HepG2 (cell line): ENCODE measurements at regions not wholly inside any gene's neighbourhood (a gene's known extent, or its start where the extent isn't known, plus 50 kb on each side); places are given as distances from the start of the nearest gene placed in this dataset.

Experiments
- ATAC-seq: fragments of 200-7000 bp; cut with Tn5 transposase; 3 replicates; pipeline ENCODE4 v1.9.1; 2020; ENCODE audit warnings: mild to moderate bottlenecking, moderate library complexity
- BruUV-seq: library from RNA; stranded (reverse); fragments of 400-500 nt; replicated peaks from 2 replicates; lab custom pipeline; 2021; lab: Mats Ljungman, UMichigan
- CTCF ChIA-PET: fragments of 300-600 bp; formaldehyde crosslinking; extraction: SDS; loops from one replicate; lab custom pipeline; 2021; ENCODE audit warnings: low total read pairs, inconsistent platforms, low intra/inter-chr PET ratio; lab: Yijun Ruan, JAX
- POLR2A ChIA-PET: fragments of 350-600 bp; sonication (Branson Sonifier 250); formaldehyde crosslinking; loops from one replicate; lab custom pipeline; 2020; ENCODE audit warnings: antibody characterized with exemption, inconsistent platforms; lab: Yijun Ruan, JAX
- DNase-seq: peaks from one replicate; pipeline ENCODE4 v3.0.0-alpha.2; 2015; ENCODE audit warnings: low spot score
- FAIRE-seq: peaks from 3 replicates; lab custom pipeline; 2011; peaks lifted over from hg19 to GRCh38; lab: Jason Lieb, UNC
- H2AFZ ChIP-seq: one replicate; pipeline ENCODE4 v1.6.1; 2011; ENCODE audit warnings: low read length, inconsistent platforms
- H3K27ac ChIP-seq: fragments of 300-600 bp; 3 replicates; pipeline ENCODE4 v1.8.0; 2011; ENCODE audit warnings: mixed run types, mild to moderate bottlenecking, mixed read lengths, low read length, inconsistent platforms; ENCODE audit not compliant: insufficient read depth; ENCODE audit errors: extremely low read length
- H3K27me3 ChIP-seq, 2 experiments: fragments of 200-600 bp in 1 of 2; 2 replicates in 1 of 2; 3 replicates in 1 of 2; pipeline versions ENCODE4 v1.6.0 to v1.8.0; 2011; ENCODE audit warnings: low read length in 2 of 2, mild to moderate bottlenecking in 2 of 2, moderate library complexity in 2 of 2, inconsistent platforms in 1 of 2; ENCODE audit not compliant: insufficient read depth in 2 of 2, control insufficient read depth in 1 of 2
- H3K36me3 ChIP-seq, 2 experiments: fragments of 200-600 bp in 1 of 2; replicated peaks in 1 of 2; 2 replicates in 1 of 2; 3 replicates in 1 of 2; pipeline versions ENCODE4 v1.5.1 to v1.8.0; 2011; ENCODE audit warnings: low read length in 2 of 2, inconsistent platforms in 1 of 2; ENCODE audit not compliant: insufficient read depth in 2 of 2, control insufficient read depth in 1 of 2
- H3K4me1 ChIP-seq: 2 replicates; pipeline ENCODE4 v1.5.1; 2012; ENCODE audit warnings: low read length, inconsistent platforms; ENCODE audit not compliant: insufficient read depth
- H3K4me2 ChIP-seq: 2 replicates; pipeline ENCODE4 v1.6.0; 2011; ENCODE audit warnings: low read depth, low read length, inconsistent platforms
- H3K4me3 ChIP-seq, 3 experiments: fragments of 200-600 bp in 1 of 3; sonication (generic), shearing (Covaris generic) in 1 of 3; replicated peaks in 1 of 3; 2 replicates each; pipeline ENCODE4 v1.5.1; 2011 to 2016; ENCODE audit warnings: low read length in 3 of 3, inconsistent platforms in 2 of 3, low read depth in 2 of 3, mild to moderate bottlenecking in 2 of 3, control low read depth in 1 of 3, mixed read lengths in 1 of 3; ENCODE audit not compliant: insufficient read depth in 1 of 3
- H3K79me2 ChIP-seq: one replicate; pipeline ENCODE4 v1.6.1; 2011; ENCODE audit warnings: low read length, inconsistent platforms; ENCODE audit not compliant: insufficient read depth
- H3K9ac ChIP-seq: 2 replicates; pipeline ENCODE4 v1.6.0; 2011; ENCODE audit warnings: mild to moderate bottlenecking, low read depth, low read length, inconsistent platforms; ENCODE audit not compliant: insufficient read depth
- H3K9me3 ChIP-seq: 2 replicates; pipeline ENCODE4 v1.5.1; 2012; ENCODE audit warnings: mild to moderate bottlenecking, low read length
- H4K20me1 ChIP-seq: 2 replicates; pipeline ENCODE4 v1.6.0; 2011; ENCODE audit warnings: inconsistent platforms, mild to moderate bottlenecking, low read length, moderate library complexity; ENCODE audit not compliant: insufficient read depth
- ATF7-NPFF ChIP-seq: sonication (generic); formaldehyde crosslinking; IDR thresholded peaks from 2 replicates; pipeline ENCODE4 v1.8.1; 2023; ENCODE audit warnings: mild to moderate bottlenecking, low read depth, missing genetic modification reagents, moderate library complexity
- CREM ChIP-seq, 2 experiments: sonication (generic) in 1 of 2; formaldehyde crosslinking in 1 of 2; IDR thresholded peaks; 2 replicates each; pipeline versions ENCODE4 v1.4.0 to v1.6.1; 2016 to 2020; ENCODE audit warnings: antibody characterized with exemption in 1 of 2, mild to moderate bottlenecking in 1 of 2, missing genetic modification reagents in 1 of 2
- ETV5 ChIP-seq: IDR thresholded peaks from 2 replicates; pipeline ENCODE4 v1.6.1; 2018; ENCODE audit warnings: missing biosample characterization, missing genetic modification reagents, inconsistent platforms, borderline replicate concordance
- GABPB1 ChIP-seq: IDR thresholded peaks from 2 replicates; pipeline ENCODE4 v1.6.1; 2016; ENCODE audit warnings: mild to moderate bottlenecking, missing genetic modification reagents, moderate library complexity, missing compliant biosample characterization
- HNRNPH1 ChIP-seq: fragments of 200-400 bp; formaldehyde crosslinking; optimal IDR thresholded peaks from 2 replicates; pipeline ENCODE3; 2017; ENCODE audit warnings: mild to moderate bottlenecking, low read depth, low read length
- ONECUT2 ChIP-seq: sonication (generic); formaldehyde crosslinking; IDR thresholded peaks from 2 replicates; pipeline ENCODE4 v1.4.0; 2020; ENCODE audit warnings: missing genetic modification reagents
- SPEN ChIP-seq: sonication (generic); formaldehyde crosslinking; IDR thresholded peaks from 2 replicates; pipeline ENCODE4 v1.5.1; 2020; ENCODE audit warnings: low read depth, mild to moderate bottlenecking, missing genetic modification reagents
- TRIM24 ChIP-seq: sonication (generic); formaldehyde crosslinking; IDR thresholded peaks from 2 replicates; pipeline ENCODE4 v1.8.0; 2022; ENCODE audit warnings: mild to moderate bottlenecking, missing genetic modification reagents
- ZBTB42 ChIP-seq: sonication (generic); formaldehyde crosslinking; IDR thresholded peaks from 2 replicates; pipeline ENCODE4 v1.5.0; 2020; ENCODE audit warnings: mild to moderate bottlenecking, missing genetic modification reagents
- ZFP36 ChIP-seq: fragments of 150-350 bp; IDR thresholded peaks from 2 replicates; pipeline ENCODE4 v1.6.1; 2018; ENCODE audit warnings: borderline replicate concordance, low read length, low read depth; ENCODE audit not compliant: partially characterized antibody
- ZNF224 ChIP-seq: sonication (generic); formaldehyde crosslinking; IDR thresholded peaks from 2 replicates; pipeline ENCODE4 v1.5.0; 2020; ENCODE audit warnings: mild to moderate bottlenecking, missing genetic modification reagents
- ZNF232 ChIP-seq: sonication (generic); formaldehyde crosslinking; IDR thresholded peaks from 2 replicates; pipeline ENCODE4 v1.4.0; 2020; ENCODE audit warnings: missing genetic modification reagents, borderline replicate concordance
- ZNF644 ChIP-seq: IDR thresholded peaks from 2 replicates; pipeline ENCODE4 v1.6.1; 2016; ENCODE audit warnings: low read depth
- ZNF800 ChIP-seq: sonication (generic); formaldehyde crosslinking; IDR thresholded peaks from 2 replicates; pipeline ENCODE4 v1.4.0; 2020; ENCODE audit warnings: missing genetic modification reagents
- ZSCAN20 ChIP-seq: sonication (generic); formaldehyde crosslinking; IDR thresholded peaks from 2 replicates; pipeline ENCODE4 v1.4.0; 2020; ENCODE audit warnings: missing genetic modification reagents, mild to moderate bottlenecking, borderline replicate concordance
- WGBS: methylation state at CpG from one replicate; pipeline ENCODE4 v1.1.6; 2017; ENCODE audit warnings: low lambda C conversion rate; 5-methylcytosine and 5-hydroxymethylcytosine counted together
- in situ Hi-C: cut with HindIII; loops from 2 replicates; pipeline ENCODE4 v1.10.0; 2017; ENCODE audit warnings: low pct_unique_long_range_greater_than_20kb; ENCODE audit not compliant: extremely low pct_ligation_motif_present
- intact Hi-C: fragments of 100-400 bp; cut with micrococcal nuclease; formaldehyde crosslinking; loops from one replicate; pipeline ENCODE4 v1.10.0; 2022; ENCODE audit not compliant: unreplicated experiment
- TF ChIP-seq, protein P1 (sequence below): sonication (generic); formaldehyde crosslinking; IDR thresholded peaks from 2 replicates; pipeline ENCODE4 v1.5.0; 2020; ENCODE audit warnings: mild to moderate bottlenecking, missing genetic modification reagents

GRCh38 chr7:69295977-69296376, 302.3 kb upstream of the AUTS2 start:
- in situ Hi-C loops = no loop called here

DNA sequence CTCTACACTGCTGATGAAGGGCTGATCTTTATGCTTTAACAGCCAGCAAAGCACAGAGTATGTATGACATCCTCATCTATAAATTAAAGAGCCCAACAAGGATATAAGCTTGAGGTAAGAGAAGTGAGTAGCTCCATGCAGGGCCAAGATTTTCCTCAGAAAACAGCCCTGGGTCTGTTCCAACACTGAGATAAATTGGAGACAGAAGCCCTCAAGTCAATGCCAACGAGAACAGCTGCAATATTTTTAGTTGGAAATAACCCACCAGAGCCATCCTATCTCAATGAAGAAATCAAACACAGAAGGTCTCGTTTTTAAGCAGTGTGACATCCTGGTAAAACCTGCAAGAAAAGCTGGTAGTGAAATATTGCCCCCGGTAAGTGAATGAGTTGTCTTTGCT, 297.0 kb upstream of the AUTS2 start:
- CTCF ChIA-PET = no interaction called here
- intact Hi-C loops = no loop called here
- ATAC-seq = no peak
- TF ChIP-seq ZBTB42 (no peak), HNRNPH1 (no peak), CREM (IDR thresholded peaks at IDR 0.05) (no peak), CREM (CRISPR knock-in tag; IDR thresholded peaks at IDR 0.05) (no peak), ETV5 (no peak), ZFP36 (no peak), ONECUT2 (no peak), ZNF232 (CRISPR knock-in tag) (no peak), ZNF800 (CRISPR knock-in tag) (no peak), SPEN (CRISPR knock-in tag) (no peak)
- TF ChIP-seq, protein P1, sequence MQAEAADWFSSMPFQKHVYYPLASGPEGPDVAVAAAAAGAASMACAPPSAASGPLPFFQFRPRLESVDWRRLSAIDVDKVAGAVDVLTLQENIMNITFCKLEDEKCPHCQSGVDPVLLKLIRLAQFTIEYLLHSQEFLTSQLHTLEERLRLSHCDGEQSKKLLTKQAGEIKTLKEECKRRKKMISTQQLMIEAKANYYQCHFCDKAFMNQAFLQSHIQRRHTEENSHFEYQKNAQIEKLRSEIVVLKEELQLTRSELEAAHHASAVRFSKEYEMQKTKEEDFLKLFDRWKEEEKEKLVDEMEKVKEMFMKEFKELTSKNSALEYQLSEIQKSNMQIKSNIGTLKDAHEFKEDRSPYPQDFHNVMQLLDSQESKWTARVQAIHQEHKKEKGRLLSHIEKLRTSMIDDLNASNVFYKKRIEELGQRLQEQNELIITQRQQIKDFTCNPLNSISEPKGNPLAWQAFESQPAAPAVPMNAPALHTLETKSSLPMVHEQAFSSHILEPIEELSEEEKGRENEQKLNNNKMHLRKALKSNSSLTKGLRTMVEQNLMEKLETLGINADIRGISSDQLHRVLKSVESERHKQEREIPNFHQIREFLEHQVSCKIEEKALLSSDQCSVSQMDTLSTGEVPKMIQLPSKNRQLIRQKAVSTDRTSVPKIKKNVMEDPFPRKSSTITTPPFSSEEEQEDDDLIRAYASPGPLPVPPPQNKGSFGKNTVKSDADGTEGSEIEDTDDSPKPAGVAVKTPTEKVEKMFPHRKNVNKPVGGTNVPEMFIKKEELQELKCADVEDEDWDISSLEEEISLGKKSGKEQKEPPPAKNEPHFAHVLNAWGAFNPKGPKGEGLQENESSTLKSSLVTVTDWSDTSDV (CRISPR knock-in tag) = no peak

More at GRCh38 chr7:69295977-69296376, 302.3 kb upstream of the AUTS2 start:
- Histone ChIP-seq H3K4me2 (no peak overlapping the region), H3K36me3 (no peaks in the 10 kb centered on the region), H2AFZ (no peak overlapping the region), H4K20me1 (no peaks in the 10 kb centered on the region), H3K9me3 (peaks cover 4% of the 10 kb centered on the region; the same call in 1 of the 2 replicates), H3K4me1 (no peaks in the 10 kb centered on the region), H3K4me3 (no peak overlapping the region), H3K27me3 (no peaks in the 10 kb centered on the region)
- no peak for DNase-seq
- intact Hi-C loops = no loop called here
- BruUV-seq = no TSS peak
- no peak for FAIRE-seq
- ATAC-seq = no peak
- WGBS = 0% methylated on average over 1 of the region's 3 CpGs
- TF ChIP-seq ZNF644 (CRISPR knock-in tag) (no peak), ZSCAN20 (CRISPR knock-in tag) (no peak), ATF7-NPFF (CRISPR knock-in tag) (no peak), GABPB1 (CRISPR knock-in tag) (no peak), TRIM24 (no peak), ZNF224 (CRISPR knock-in tag) (no peak)
- TF ChIP-seq, all 625 proteins: peak for 0
- CTCF ChIA-PET = no interaction called here
- POLR2A ChIA-PET = no interaction called here
- Histone ChIP-seq H3K9ac (no peak overlapping the region), H3K27ac (no peak overlapping the region), H3K79me2 (no peaks in the 10 kb centered on the region)

More for the DNA sequence above, 297.0 kb upstream of the AUTS2 start:
- Histone ChIP-seq H4K20me1 (no peaks in the 10 kb centered on the region), H3K9ac (no peak overlapping the region), H3K4me2 (no peak overlapping the region), H3K9me3 (peaks cover 14% of the 10 kb centered on the region; the same call in 1 of the 2 replicates), H3K4me1 (no peaks in the 10 kb centered on the region), H3K79me2 (no peaks in the 10 kb centered on the region), H3K4me3 (no peak overlapping the region), H3K27me3 (no peaks in the 10 kb centered on the region), H3K27ac (no peak overlapping the region), H2AFZ (no peak overlapping the region), H3K36me3 (no peaks in the 10 kb centered on the region)
- FAIRE-seq = no peak
- BruUV-seq = no TSS peak
- POLR2A ChIA-PET = no interaction called here
- no peak for DNase-seq
- in situ Hi-C loops = no loop called here
- 30% methylated on average over 3 of the region's 3 CpGs for WGBS
